Loucy (cell line): ENCODE measurements at regions not wholly inside any gene's neighbourhood (a gene's known extent, or its start where the extent isn't known, plus 50 kb on each side); places are given as distances from the start of the nearest gene placed in this dataset.
A peak's percentile ranks its signal among the peaks of the same experiment; 100 is the strongest.
"Not testable (repeated sequence)": the region's sequence is repeated elsewhere in the genome, so short reads cannot be mapped to it uniquely, and the experiment has no call there.

Experiments used
- H2AFZ ChIP-seq: fragments of 200-600 bp; sonication (generic); 2 replicates; pipeline ENCODE4 v1.6.0; 2016; ENCODE audit warnings: antibody characterized with exemption, mild to moderate bottlenecking, low read length, moderate library complexity
- H3F3A ChIP-seq: fragments of 200-600 bp; 2 replicates; pipeline ENCODE4 v1.6.0; 2016; ENCODE audit warnings: antibody characterized with exemption, low read depth, mild to moderate bottlenecking
- H3K27me3 ChIP-seq: fragments of 200-600 bp; sonication (generic); 2 replicates; pipeline ENCODE4 v1.6.1; 2014; ENCODE audit warnings: low read length, mild to moderate bottlenecking; ENCODE audit not compliant: insufficient read depth, poor library complexity, severe bottlenecking
- H3K36me3 ChIP-seq: fragments of 200-600 bp; sonication (generic); 2 replicates; pipeline ENCODE4 v1.6.1; 2016; ENCODE audit warnings: low read length; ENCODE audit not compliant: insufficient read depth
- H3K4me1 ChIP-seq: fragments of 200-600 bp; sonication (generic); 2 replicates; pipeline ENCODE4 v1.5.1; 2014; ENCODE audit warnings: low read length, mild to moderate bottlenecking; ENCODE audit not compliant: insufficient read depth, poor library complexity, severe bottlenecking
- H3K4me2 ChIP-seq: fragments of 200-600 bp; sonication (generic); 2 replicates; pipeline ENCODE4 v1.6.0; 2014; ENCODE audit warnings: antibody characterized with exemption, low read length, low read depth, mild to moderate bottlenecking; ENCODE audit not compliant: poor library complexity, severe bottlenecking
- H3K4me3 ChIP-seq: fragments of 200-600 bp; sonication (generic); 2 replicates; pipeline ENCODE4 v1.5.1; 2014; ENCODE audit warnings: low read length, mild to moderate bottlenecking, mixed read lengths; ENCODE audit not compliant: poor library complexity, severe bottlenecking
- H3K79me2 ChIP-seq: fragments of 200-600 bp; sonication (generic); 2 replicates; pipeline ENCODE4 v1.6.1; 2014; ENCODE audit warnings: low read length; ENCODE audit not compliant: insufficient read depth
- H3K9ac ChIP-seq: fragments of 200-600 bp; sonication (generic); 2 replicates; pipeline ENCODE4 v1.6.0; 2014; ENCODE audit warnings: mild to moderate bottlenecking, low read depth, low read length, moderate library complexity; ENCODE audit not compliant: poor library complexity, severe bottlenecking
- H3K9me2 ChIP-seq: fragments of 200-600 bp; sonication (generic); replicated peaks from 2 replicates; pipeline ENCODE4 v1.6.1; 2016; ENCODE audit warnings: low read depth, low read length, mixed read lengths
- H3K9me3 ChIP-seq: fragments of 200-600 bp; sonication (generic); 2 replicates; pipeline ENCODE4 v1.6.1; 2014; ENCODE audit warnings: mild to moderate bottlenecking, antibody characterized with exemption, low read length, low read depth; ENCODE audit not compliant: insufficient read depth
- H4K20me1 ChIP-seq: fragments of 200-600 bp; sonication (generic); 2 replicates; pipeline ENCODE4 v1.6.0; 2014; ENCODE audit warnings: antibody characterized with exemption, low read length, mild to moderate bottlenecking; ENCODE audit not compliant: insufficient read depth, poor library complexity, severe bottlenecking
- EZH2phosphoT487 ChIP-seq: fragments of 200-600 bp; IDR thresholded peaks from 2 replicates; pipeline ENCODE4 v1.6.1; 2018; ENCODE audit warnings: antibody characterized with exemption, mild to moderate bottlenecking, moderate library complexity, borderline replicate concordance
- TF ChIP-seq, protein P1 (sequence below): fragments of 200-600 bp; sonication (generic); conservative IDR thresholded peaks from 2 replicates; pipeline ENCODE4 v1.5.1; 2014; ENCODE audit warnings: mild to moderate bottlenecking, antibody characterized with exemption, low read length

DNA sequence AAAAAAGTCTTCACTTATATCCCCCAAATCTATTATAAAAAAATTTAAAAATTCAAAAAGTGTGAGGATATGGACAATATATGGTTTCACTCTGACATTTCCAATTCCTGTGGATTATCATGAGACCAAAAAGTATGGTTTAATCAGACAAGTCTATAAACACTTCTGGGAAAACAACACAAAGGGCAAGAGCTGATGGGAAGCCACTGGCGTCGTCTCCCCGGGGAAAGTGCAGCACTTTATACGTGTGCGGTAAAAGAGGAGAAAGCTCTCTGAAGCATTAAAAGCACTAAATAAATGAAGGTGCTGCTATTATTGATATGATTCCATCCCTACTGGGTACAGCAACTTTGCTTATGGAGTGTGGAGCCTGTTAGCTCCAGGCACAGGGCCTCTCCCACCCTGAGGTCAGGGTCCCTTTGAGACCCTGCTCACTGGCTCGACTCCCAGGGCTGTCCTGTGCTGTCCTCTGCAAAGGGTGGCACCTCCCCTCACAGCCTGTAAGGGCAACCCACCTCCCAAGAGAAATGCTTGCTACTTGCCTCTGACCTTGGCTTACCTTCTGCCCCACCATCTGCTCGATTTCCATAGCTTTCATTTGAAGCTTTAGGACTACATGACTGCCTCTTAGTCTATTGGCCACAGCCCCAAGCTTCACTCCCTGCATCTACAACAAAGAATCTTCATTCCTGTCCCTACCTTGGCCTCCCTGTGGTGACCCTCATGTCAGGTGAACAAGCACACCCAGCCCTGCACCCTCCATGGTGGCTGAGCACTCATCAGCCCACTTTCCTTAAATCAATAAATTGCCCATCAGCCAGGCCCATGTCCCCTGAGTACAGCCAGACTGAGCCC, 248.6 kb downstream of the HNRNPD start:
- Histone ChIP-seq H3K9ac (no peak overlapping the region), H3K9me3 (no peaks in the 10 kb centered on the region), H3K4me3 (no peak overlapping the region), H3K79me2 (no peaks in the 10 kb centered on the region), H4K20me1 (no peaks in the 10 kb centered on the region), H3K27me3 (no peaks in the 10 kb centered on the region), H3K4me1 (no peaks in the 10 kb centered on the region), H3K4me2 (no peak overlapping the region), H3K36me3 (no peaks in the 10 kb centered on the region), H3K9me2 (no peaks in the 10 kb centered on the region), H2AFZ (no peak overlapping the region), H3F3A (no peaks in the 10 kb centered on the region)
- TF ChIP-seq, protein P1, sequence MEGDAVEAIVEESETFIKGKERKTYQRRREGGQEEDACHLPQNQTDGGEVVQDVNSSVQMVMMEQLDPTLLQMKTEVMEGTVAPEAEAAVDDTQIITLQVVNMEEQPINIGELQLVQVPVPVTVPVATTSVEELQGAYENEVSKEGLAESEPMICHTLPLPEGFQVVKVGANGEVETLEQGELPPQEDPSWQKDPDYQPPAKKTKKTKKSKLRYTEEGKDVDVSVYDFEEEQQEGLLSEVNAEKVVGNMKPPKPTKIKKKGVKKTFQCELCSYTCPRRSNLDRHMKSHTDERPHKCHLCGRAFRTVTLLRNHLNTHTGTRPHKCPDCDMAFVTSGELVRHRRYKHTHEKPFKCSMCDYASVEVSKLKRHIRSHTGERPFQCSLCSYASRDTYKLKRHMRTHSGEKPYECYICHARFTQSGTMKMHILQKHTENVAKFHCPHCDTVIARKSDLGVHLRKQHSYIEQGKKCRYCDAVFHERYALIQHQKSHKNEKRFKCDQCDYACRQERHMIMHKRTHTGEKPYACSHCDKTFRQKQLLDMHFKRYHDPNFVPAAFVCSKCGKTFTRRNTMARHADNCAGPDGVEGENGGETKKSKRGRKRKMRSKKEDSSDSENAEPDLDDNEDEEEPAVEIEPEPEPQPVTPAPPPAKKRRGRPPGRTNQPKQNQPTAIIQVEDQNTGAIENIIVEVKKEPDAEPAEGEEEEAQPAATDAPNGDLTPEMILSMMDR: no peak
- TF ChIP-seq EZH2phosphoT487: no peak

DNA sequence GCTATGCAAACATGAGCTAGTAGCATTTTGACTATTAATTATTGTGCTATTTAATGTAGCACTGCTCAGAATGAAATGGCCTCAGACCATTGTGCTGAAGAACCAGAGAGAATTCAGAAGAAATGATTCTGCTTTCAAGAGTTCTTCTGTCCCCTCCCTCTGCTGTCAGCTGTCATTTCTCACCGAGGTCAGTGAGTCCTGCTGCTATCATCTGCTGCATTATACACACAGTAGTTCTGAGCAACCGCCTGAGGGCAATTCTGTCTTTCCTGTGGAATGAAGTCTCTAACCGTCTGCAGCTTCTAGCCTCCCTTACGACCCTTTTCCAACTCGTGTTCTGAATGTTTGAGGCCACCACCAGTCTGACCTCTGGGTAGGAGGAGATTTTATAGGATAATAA, 249.4 kb downstream of the HNRNPD start:
- H3K4me1 ChIP-seq: no peaks in the 10 kb centered on the region
- H3K27me3 ChIP-seq: no peaks in the 10 kb centered on the region
- H2AFZ ChIP-seq: no peak overlapping the region
- H3K9ac ChIP-seq: no peak overlapping the region
- no peaks in the 10 kb centered on the region for H3K9me3 ChIP-seq
- TF ChIP-seq, protein P1: no peak
- TF ChIP-seq EZH2phosphoT487: no peak
- no peaks in the 10 kb centered on the region for H3F3A ChIP-seq
- H3K4me2 ChIP-seq: peak overlapping the region; percentile 29
- H4K20me1 ChIP-seq: no peaks in the 10 kb centered on the region
- no peak overlapping the region for H3K4me3 ChIP-seq
- no peaks in the 10 kb centered on the region for H3K79me2 ChIP-seq
- H3K36me3 ChIP-seq: no peaks in the 10 kb centered on the region
- H3K9me2 ChIP-seq: no peaks in the 10 kb centered on the region

DNA sequence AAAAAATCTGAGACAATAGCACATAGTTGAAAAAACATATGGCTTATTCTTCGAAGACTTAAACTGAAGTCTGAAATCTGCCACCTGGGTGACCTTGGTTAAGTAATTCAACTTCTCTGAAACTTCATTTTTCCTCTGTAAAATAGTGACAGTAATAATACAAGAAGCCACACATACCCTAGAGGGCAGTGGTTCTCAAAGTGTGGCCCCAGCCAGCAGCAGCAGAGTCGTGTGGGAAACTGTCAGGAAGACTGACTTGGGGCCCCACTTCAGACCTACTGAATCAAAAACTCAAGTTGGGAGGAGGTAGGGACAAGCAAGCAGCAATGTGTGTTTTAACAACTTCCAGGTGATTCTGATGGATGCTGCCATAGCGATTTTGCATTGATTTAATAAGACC, 249.9 kb downstream of the HNRNPD start:
- Histone ChIP-seq H3K79me2 (no peaks in the 10 kb centered on the region), H4K20me1 (no peaks in the 10 kb centered on the region), H3K27me3 (no peaks in the 10 kb centered on the region), H3K4me2 (peak overlapping the region; percentile 29), H3K9ac (no peak overlapping the region), H3K4me1 (no peaks in the 10 kb centered on the region), H3K36me3 (no peaks in the 10 kb centered on the region), H3F3A (no peaks in the 10 kb centered on the region), H3K9me2 (no peaks in the 10 kb centered on the region), H3K9me3 (no peaks in the 10 kb centered on the region), H3K4me3 (no peak overlapping the region), H2AFZ (no peak overlapping the region)
- no peak for TF ChIP-seq EZH2phosphoT487
- TF ChIP-seq, protein P1: peak; percentile 72

DNA sequence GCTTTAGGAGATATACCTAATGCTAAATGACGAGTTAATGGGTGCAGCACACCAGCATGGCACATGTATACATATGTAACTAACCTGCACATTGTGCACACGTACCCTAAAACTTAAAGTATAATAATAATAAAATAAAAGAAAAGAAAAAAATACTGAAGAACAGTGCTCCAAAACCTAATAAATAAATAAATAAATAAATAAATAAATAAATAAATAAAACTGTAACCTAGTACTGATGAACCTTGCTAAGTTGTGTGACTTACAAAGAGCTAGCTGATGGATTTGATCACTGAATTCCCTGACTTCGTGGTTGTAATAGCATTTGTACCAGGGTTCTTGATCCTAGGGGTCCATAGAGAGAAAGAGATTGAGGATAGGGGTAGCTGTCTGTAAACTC, 258.6 kb downstream of the HNRNPD start:
- not testable (repeated sequence) for H3K36me3 ChIP-seq, H4K20me1 ChIP-seq, H3K4me1 ChIP-seq, H3K4me2 ChIP-seq, H3K9me3 ChIP-seq, H3F3A ChIP-seq, H3K9me2 ChIP-seq, H3K4me3 ChIP-seq, H3K27me3 ChIP-seq, H2AFZ ChIP-seq, H3K79me2 ChIP-seq, H3K9ac ChIP-seq
